HG03097 (cell line): ENCODE measurements at regions not wholly inside any gene's neighbourhood (a gene's known extent, or its start where the extent isn't known, plus 50 kb on each side); places are given as distances from the start of the nearest gene placed in this dataset.
"Not testable (repeated sequence)": the region's sequence is repeated elsewhere in the genome, so short reads cannot be mapped to it uniquely, and the experiment has no call there.

Source experiments
- ATAC-seq: cut with Tn5 transposase; IDR thresholded peaks from one replicate; pipeline ENCODE4 v1.9.1; 2021; ENCODE audit not compliant: unreplicated experiment, low FRiP score

GRCh38 chr10:23630376-23630775 lies 191.5 kb downstream of the OTUD1 start:
- ATAC-seq, result no peak

GRCh38 chr10:23630885-23631284 lies 192.0 kb downstream of the OTUD1 start:
- ATAC-seq, result no peak

- ATAC-seq, result no peak
These were observed 204.4 kb downstream of the OTUD1 start for GRCh38 chr10:23643111-23643780.

- no peak for ATAC-seq
These were observed 209.7 kb downstream of the OTUD1 start for GRCh38 chr10:23648618-23649017.

- ATAC-seq, result no peak
These were observed 217.9 kb downstream of the OTUD1 start for GRCh38 chr10:23656735-23657134.

- no peak for ATAC-seq
These were observed 218.8 kb downstream of the OTUD1 start for GRCh38 chr10:23657677-23658076.

- ATAC-seq, result not testable (repeated sequence)
These were observed 233.0 kb downstream of the OTUD1 start for GRCh38 chr10:23671866-23672265.

- ATAC-seq, result no peak
These were observed 236.7 kb downstream of the OTUD1 start for GRCh38 chr10:23675585-23675984.

GRCh38 chr10:23676296-23676695 lies 237.4 kb downstream of the OTUD1 start:
- no peak for ATAC-seq

- ATAC-seq, result no peak
These were observed 247.8 kb downstream of the OTUD1 start for GRCh38 chr10:23686722-23687121.

GRCh38 chr10:23692736-23693135 lies 253.9 kb downstream of the OTUD1 start:
- ATAC-seq, result no peak

- no peak for ATAC-seq
These were observed 254.6 kb downstream of the OTUD1 start for GRCh38 chr10:23693501-23693901.

GRCh38 chr10:23693925-23694324 lies 255.1 kb downstream of the OTUD1 start:
- no peak for ATAC-seq

- no peak for ATAC-seq
These were observed 255.6 kb downstream of the OTUD1 start for GRCh38 chr10:23694446-23694920.

GRCh38 chr10:23694921-23695824 lies 256.3 kb downstream of the OTUD1 start:
- ATAC-seq, result no peak

GRCh38 chr10:23695825-23696420 lies 257.0 kb downstream of the OTUD1 start:
- no peak for ATAC-seq

- no peak for ATAC-seq
These were observed 257.6 kb downstream of the OTUD1 start for GRCh38 chr10:23696476-23696875.

- peak; percentile 99 for ATAC-seq
These were observed 264.1 kb downstream of the OTUD1 start for GRCh38 chr10:23702977-23703414.

GRCh38 chr10:23715363-23715762 lies 276.5 kb downstream of the OTUD1 start:
- ATAC-seq, result no peak

GRCh38 chr10:23717913-23718312 lies 279.0 kb downstream of the OTUD1 start:
- no peak for ATAC-seq

- ATAC-seq, result no peak
These were observed 280.1 kb downstream of the OTUD1 start for GRCh38 chr10:23718946-23719345.
